Endothelial cell (in vitro differentiated cells): ENCODE measurements at regions not wholly inside any gene's neighbourhood (a gene's known extent, or its start where the extent isn't known, plus 50 kb on each side); places are given as distances from the start of the nearest gene placed in this dataset.
A peak's percentile ranks its signal among the peaks of the same experiment; 100 is the strongest.

Experiments used
- DNase-seq: peaks from one replicate; pipeline ENCODE4 v3.0.0; 2021; ENCODE audit warnings: low spot score
- H3K27ac Mint-ChIP-seq: one replicate; pipeline ENCODE4 v1.8.0; 2021; ENCODE audit warnings: mixed read lengths, inconsistent platforms; ENCODE audit not compliant: unreplicated experiment
- H3K27me3 Mint-ChIP-seq: one replicate; pipeline ENCODE4 v1.8.0; 2021; ENCODE audit warnings: mild to moderate bottlenecking, moderate library complexity, mixed read lengths, inconsistent platforms; ENCODE audit not compliant: unreplicated experiment
- H3K36me3 Mint-ChIP-seq: one replicate; pipeline ENCODE4 v1.8.0; 2021; ENCODE audit warnings: mild to moderate bottlenecking, low read depth, mixed read lengths, inconsistent platforms; ENCODE audit not compliant: unreplicated experiment
- H3K4me1 Mint-ChIP-seq: one replicate; pipeline ENCODE4 v1.8.0; 2021; ENCODE audit warnings: mild to moderate bottlenecking, mixed read lengths, inconsistent platforms; ENCODE audit not compliant: unreplicated experiment
- H3K4me3 Mint-ChIP-seq: one replicate; pipeline ENCODE4 v1.8.0; 2021; ENCODE audit warnings: mild to moderate bottlenecking, mixed read lengths, inconsistent platforms; ENCODE audit not compliant: unreplicated experiment
- H3K9me3 Mint-ChIP-seq: one replicate; pipeline ENCODE4 v1.8.0; 2021; ENCODE audit warnings: mixed read lengths, inconsistent platforms; ENCODE audit not compliant: unreplicated experiment
- TF ChIP-seq, protein P1 (sequence below): fragments of 200-600 bp; sonication (generic); IDR thresholded peaks from one replicate; pipeline ENCODE4 v1.5.0; 2021; ENCODE audit warnings: antibody characterized with exemption; ENCODE audit not compliant: unreplicated experiment

DNA sequence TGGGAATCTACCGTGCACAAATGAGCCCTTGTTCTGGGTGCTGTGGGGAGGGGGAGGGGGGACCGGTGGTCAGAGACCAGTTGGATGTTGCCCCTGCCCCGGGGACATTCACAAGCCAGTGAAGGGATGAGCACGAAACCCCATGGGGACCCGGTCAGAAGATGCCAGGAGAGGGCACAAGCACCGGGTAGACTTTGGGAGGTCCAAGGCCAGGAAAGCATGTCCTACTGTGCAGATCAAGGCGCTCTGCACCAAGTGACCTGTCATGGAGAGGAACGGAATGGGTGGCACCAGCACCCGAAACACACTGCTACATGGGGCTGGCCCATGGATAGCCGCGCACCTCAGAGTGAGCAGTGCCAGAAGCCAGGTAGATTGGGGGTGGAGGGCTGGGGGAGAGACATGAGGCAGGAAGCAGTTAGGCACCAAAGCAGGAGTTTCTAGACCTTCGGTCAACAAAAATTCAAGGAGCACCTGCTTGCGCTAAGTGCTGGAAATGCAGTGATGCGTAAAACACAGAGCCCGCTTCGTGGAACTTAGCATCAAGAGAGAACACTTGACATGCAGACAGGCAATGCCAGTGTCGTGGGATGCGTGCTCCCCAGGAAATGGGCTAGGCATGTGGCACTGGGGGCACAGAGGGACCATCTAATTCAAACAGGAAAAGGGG is 99.1 kb downstream of the CPN2 start:
- no peak overlapping the region for H3K4me3 Mint-ChIP-seq
- H3K4me1 Mint-ChIP-seq, result peaks cover 41% of the 10 kb centered on the region
- H3K9me3 Mint-ChIP-seq, result no peaks in the 10 kb centered on the region
- no peaks in the 10 kb centered on the region for H3K36me3 Mint-ChIP-seq
- no peak for DNase-seq
- peaks cover 12% of the 10 kb centered on the region for H3K27me3 Mint-ChIP-seq
- peak overlapping the region; percentile 57 for H3K27ac Mint-ChIP-seq
- TF ChIP-seq, protein P1, sequence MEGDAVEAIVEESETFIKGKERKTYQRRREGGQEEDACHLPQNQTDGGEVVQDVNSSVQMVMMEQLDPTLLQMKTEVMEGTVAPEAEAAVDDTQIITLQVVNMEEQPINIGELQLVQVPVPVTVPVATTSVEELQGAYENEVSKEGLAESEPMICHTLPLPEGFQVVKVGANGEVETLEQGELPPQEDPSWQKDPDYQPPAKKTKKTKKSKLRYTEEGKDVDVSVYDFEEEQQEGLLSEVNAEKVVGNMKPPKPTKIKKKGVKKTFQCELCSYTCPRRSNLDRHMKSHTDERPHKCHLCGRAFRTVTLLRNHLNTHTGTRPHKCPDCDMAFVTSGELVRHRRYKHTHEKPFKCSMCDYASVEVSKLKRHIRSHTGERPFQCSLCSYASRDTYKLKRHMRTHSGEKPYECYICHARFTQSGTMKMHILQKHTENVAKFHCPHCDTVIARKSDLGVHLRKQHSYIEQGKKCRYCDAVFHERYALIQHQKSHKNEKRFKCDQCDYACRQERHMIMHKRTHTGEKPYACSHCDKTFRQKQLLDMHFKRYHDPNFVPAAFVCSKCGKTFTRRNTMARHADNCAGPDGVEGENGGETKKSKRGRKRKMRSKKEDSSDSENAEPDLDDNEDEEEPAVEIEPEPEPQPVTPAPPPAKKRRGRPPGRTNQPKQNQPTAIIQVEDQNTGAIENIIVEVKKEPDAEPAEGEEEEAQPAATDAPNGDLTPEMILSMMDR, result no peak

DNA sequence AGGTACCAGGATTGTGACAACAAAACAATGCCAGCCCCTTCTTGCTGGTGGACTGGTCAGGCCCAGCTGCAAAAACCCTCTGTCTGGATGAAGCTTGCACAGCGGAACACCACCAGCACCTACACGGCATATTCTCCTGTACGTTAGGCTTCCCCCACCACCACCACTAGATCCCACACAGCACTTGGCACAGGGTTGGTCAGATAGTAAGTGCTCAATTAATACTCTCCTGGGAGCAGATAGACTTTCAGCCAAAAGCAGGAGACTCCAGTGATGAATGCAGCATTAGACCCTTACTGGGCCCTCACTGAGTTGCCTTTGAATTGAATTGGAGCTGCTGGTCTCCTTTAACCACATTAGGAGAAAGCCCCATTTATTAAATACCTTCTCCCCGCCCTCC is 97.9 kb downstream of the CPN2 start:
- Mint-ChIP-seq H3K4me3 (no peak overlapping the region), H3K27me3 (peaks cover 12% of the 10 kb centered on the region)
- DNase-seq, result no peak

DNA sequence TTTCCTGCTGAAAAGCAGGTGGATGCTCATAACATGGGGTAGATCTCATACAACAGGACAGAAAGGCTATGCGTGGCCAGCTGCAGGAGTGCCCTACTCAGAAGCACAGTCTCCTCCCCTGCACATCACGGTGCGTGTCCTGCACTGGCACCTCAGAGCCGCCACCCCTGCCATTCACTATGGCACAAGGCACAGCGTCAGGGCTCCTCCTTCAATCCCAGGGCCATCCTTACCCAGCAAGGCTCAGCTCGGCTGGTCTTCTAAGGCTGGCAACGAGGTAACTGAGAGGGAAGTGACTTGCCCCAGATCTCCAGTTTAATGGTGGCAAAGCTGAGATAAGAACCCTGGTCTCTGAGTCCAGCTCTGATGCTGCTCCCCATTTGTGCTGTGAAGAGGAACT is 97.1 kb downstream of the CPN2 start:
- no peaks in the 10 kb centered on the region for H3K36me3 Mint-ChIP-seq
- H3K4me3 Mint-ChIP-seq, result no peak overlapping the region
- no peaks in the 10 kb centered on the region for H3K9me3 Mint-ChIP-seq
- DNase-seq, result peak; percentile 1
- H3K27ac Mint-ChIP-seq, result peak overlapping the region; percentile 7
- peaks cover 12% of the 10 kb centered on the region for H3K27me3 Mint-ChIP-seq
- TF ChIP-seq, protein P1, result no peak
- peaks cover 34% of the 10 kb centered on the region for H3K4me1 Mint-ChIP-seq

More for the DNA sequence above, 97.9 kb downstream of the CPN2 start:
- TF ChIP-seq, protein P1, result no peak
- H3K36me3 Mint-ChIP-seq, result no peaks in the 10 kb centered on the region
- no peak overlapping the region for H3K27ac Mint-ChIP-seq
- H3K4me1 Mint-ChIP-seq, result peaks cover 38% of the 10 kb centered on the region
- H3K9me3 Mint-ChIP-seq, result no peaks in the 10 kb centered on the region

DNA sequence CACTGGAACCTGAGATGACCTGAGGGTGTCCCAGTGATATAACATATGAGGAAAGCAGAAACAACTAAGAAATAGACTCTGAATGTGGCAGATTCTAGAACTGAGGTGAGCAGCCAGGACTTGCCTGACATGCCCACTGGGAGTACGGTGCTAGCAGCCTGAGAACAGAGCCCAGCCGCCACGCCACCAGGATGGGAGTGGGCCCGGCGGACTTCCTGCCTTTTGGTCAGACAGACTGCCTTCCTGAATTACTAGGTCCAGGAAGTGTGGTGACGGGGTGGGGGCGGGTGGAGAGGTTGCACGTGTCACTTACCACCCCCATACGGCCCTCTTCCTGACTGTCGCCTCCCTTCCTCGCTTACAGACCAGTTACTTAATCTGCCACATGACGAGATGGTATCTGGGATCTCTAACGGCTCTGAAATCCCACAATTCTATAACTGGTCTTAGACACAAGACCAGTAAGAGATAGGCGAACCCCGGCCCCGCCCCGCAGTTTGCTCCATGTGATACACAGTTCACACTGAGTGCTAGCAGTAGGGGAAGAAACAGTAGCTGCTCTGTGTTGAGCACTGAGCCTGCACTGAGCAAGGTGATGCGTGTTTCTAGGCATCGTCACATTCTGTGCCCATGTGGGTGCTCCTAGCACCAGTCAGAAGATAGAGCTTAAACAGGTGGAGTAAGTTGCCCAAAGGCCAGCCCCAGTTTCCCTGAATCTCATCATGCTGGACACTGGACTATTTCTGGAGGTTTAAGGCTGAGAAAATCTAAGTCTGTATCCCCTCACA is 95.7 kb downstream of the CPN2 start:
- Mint-ChIP-seq H3K9me3 (no peaks in the 10 kb centered on the region), H3K27me3 (peaks cover 9% of the 10 kb centered on the region), H3K36me3 (no peaks in the 10 kb centered on the region), H3K4me1 (peaks cover 29% of the 10 kb centered on the region), H3K27ac (peak overlapping the region; percentile 93), H3K4me3 (no peak overlapping the region)
- peak; percentile 76 for DNase-seq
- TF ChIP-seq, protein P1, result no peak
